ENCODE measurements at regions not wholly inside any gene's neighbourhood (a gene's known extent, or its start where the extent isn't known, plus 50 kb on each side); places are given as distances from the start of the nearest gene placed in this dataset.
"Not testable (repeated sequence)": the region's sequence is repeated elsewhere in the genome, so short reads cannot be mapped to it uniquely, and the experiment has no call there.

GRCh38 chr6:55937951-55938690, 62.7 kb upstream of the BMP5 start:
- TF ChIP-seq GATA1 (IDR thresholded peaks at IDR 0.05; ENCODE audit: low read depth, low read length), result no peak
- no peak for TF ChIP-seq POLR2A (IDR thresholded peaks at IDR 0.05; ENCODE audit: low read length)
- DNase-seq, result no peak

- TF ChIP-seq POLR2A (IDR thresholded peaks at IDR 0.05; ENCODE audit: low read length), result no peak
- no peak for TF ChIP-seq GATA1 (IDR thresholded peaks at IDR 0.05; ENCODE audit: low read depth, low read length)
- no peak for DNase-seq
These were observed 62.0 kb upstream of the BMP5 start for GRCh38 chr6:55937261-55937947.

- TF ChIP-seq GATA1 (IDR thresholded peaks at IDR 0.05; ENCODE audit: low read depth, low read length) (no peak), POLR2A (IDR thresholded peaks at IDR 0.05; ENCODE audit: low read length) (no peak)
- no peak for DNase-seq
These were observed 55.7 kb upstream of the BMP5 start for GRCh38 chr6:55931101-55931500.

- DNase-seq, result not testable (repeated sequence)
These were observed 52.3 kb upstream of the BMP5 start for GRCh38 chr6:55927713-55928112.

GRCh38 chr6:55925292-55925691, 49.9 kb upstream of the BMP5 start:
- no peak for DNase-seq
- TF ChIP-seq POLR2A (IDR thresholded peaks at IDR 0.05; ENCODE audit: low read length), result no peak
- no peak for TF ChIP-seq GATA1 (IDR thresholded peaks at IDR 0.05; ENCODE audit: low read depth, low read length)
